ENCODE measurements at regions not wholly inside any gene's neighbourhood (a gene's known extent, or its start where the extent isn't known, plus 50 kb on each side); places are given as distances from the start of the nearest gene placed in this dataset.

DNA sequence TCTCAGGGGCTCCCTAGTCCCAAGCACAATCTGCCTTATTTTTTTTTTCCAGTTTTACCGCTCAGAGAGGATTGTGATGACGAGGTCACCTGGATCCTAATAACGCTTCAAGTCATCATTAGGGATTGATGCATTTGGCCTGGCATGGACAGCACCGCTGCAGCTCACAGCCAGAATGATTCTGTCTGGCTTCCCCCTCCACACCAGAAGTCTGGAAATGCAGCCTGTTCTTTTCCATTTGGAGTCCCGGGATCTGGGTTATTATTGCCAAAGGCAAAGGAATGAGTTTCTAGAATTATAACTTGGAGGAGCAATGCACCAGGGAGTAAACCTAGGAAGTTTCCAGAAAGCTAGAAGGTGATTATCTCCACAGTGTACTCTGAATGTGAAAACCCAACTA is 81.1 kb upstream of the TAF1B start:
- TF ChIP-seq, protein P1, sequence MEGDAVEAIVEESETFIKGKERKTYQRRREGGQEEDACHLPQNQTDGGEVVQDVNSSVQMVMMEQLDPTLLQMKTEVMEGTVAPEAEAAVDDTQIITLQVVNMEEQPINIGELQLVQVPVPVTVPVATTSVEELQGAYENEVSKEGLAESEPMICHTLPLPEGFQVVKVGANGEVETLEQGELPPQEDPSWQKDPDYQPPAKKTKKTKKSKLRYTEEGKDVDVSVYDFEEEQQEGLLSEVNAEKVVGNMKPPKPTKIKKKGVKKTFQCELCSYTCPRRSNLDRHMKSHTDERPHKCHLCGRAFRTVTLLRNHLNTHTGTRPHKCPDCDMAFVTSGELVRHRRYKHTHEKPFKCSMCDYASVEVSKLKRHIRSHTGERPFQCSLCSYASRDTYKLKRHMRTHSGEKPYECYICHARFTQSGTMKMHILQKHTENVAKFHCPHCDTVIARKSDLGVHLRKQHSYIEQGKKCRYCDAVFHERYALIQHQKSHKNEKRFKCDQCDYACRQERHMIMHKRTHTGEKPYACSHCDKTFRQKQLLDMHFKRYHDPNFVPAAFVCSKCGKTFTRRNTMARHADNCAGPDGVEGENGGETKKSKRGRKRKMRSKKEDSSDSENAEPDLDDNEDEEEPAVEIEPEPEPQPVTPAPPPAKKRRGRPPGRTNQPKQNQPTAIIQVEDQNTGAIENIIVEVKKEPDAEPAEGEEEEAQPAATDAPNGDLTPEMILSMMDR (IDR thresholded peaks at IDR 0.05; ENCODE audit: insufficient read depth, missing control alignments) = no peak
- DNase-seq (ENCODE audit: insufficient read length, low spot score) = no peak
- FAIRE-seq = no peak

DNA sequence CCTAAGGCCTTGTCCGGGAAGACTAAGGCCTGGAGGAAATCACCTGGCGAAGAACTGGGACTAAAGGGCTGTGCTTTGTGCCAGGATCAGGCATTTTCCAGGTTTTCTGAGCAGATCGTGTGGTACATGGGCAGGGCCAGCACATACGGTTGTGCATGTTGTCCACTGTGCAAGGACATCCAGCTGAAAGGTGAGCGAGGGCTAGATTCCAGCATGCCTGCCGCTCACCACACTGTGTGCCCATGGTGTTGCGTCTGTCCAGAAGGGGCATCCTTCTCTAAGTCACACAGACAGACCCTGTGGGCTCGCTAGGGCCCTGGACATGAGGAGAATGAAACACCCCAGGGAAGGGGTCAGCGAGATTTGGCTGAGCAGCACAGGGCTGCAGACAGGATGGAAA is 80.3 kb upstream of the TAF1B start:
- DNase-seq (ENCODE audit: insufficient read length, low spot score) (no peak), FAIRE-seq (no peak)
- TF ChIP-seq, protein P1 (IDR thresholded peaks at IDR 0.05; ENCODE audit: insufficient read depth, missing control alignments) = no peak

DNA sequence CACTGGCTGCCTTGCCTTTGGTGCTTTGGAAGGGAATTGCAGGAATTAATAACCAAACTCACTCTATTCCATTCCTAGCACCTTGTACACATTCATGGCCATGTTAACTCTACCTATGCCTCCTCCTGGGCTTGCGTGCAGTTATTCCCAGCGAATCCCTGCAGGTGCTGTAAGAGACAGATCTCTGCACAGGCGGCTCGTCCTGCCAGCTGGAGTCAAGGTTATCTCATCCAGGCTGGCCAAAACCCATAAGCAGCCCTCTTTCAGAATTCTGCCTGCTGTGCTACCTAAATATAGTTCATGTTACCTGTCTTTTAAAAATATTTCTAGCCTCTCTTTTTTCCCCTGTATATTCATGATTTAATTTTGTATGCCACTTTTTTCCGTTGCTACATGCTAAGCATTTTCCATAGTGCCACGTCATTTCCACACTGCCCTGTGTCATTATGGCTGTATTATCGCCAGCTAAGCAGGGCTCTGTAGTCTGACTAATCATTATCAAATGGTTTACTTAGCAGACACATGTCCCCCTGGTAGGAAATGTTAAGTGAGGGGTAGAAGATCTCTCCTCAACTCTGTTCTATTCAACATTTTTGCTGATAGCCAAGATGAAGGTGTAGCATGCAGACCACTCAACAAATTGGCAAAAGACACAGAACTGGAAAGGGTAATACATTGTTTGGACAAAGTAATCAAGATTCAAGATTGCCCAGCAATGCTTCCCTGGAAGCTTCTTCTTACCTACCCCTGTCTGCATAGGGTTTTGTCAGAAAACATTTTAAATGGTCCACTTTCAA is 79.7 kb upstream of the TAF1B start:
- TF ChIP-seq, protein P1 (IDR thresholded peaks at IDR 0.05; ENCODE audit: insufficient read depth, missing control alignments) = no peak
- FAIRE-seq (no peak), DNase-seq (ENCODE audit: insufficient read length, low spot score) (no peak)

DNA sequence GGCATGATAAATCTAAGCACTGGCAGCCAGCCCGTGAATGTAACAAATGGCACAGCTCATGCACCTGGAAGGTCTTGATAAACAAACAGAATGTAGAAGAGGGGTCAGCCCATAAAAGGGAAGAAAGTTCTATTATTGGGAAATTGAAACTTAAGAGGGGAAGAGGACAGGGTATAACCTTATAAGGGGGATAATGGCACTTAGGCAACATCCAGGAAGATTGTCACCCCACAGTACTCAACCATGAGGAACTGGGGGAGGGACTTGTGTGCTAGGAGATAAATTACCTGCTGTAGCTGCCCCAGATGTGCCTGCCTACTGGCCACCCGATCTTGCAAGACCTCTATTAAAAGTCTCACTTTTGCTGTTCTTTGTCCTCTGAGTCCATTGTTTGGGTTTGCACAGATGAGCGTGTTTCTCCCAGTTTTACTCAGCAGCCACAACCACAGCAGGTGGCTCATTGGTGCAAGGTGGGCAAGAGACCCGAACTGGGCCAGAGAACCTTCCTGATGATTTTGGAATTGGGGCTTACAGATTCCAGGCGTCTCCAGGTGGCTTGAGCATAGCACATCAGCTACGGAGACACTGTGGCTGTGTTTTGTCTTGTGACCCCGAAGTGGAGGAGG is 79.0 kb upstream of the TAF1B start:
- TF ChIP-seq, protein P1 (IDR thresholded peaks at IDR 0.05; ENCODE audit: insufficient read depth, missing control alignments) = no peak
- FAIRE-seq = no peak
- DNase-seq (ENCODE audit: insufficient read length, low spot score) = no peak

DNA sequence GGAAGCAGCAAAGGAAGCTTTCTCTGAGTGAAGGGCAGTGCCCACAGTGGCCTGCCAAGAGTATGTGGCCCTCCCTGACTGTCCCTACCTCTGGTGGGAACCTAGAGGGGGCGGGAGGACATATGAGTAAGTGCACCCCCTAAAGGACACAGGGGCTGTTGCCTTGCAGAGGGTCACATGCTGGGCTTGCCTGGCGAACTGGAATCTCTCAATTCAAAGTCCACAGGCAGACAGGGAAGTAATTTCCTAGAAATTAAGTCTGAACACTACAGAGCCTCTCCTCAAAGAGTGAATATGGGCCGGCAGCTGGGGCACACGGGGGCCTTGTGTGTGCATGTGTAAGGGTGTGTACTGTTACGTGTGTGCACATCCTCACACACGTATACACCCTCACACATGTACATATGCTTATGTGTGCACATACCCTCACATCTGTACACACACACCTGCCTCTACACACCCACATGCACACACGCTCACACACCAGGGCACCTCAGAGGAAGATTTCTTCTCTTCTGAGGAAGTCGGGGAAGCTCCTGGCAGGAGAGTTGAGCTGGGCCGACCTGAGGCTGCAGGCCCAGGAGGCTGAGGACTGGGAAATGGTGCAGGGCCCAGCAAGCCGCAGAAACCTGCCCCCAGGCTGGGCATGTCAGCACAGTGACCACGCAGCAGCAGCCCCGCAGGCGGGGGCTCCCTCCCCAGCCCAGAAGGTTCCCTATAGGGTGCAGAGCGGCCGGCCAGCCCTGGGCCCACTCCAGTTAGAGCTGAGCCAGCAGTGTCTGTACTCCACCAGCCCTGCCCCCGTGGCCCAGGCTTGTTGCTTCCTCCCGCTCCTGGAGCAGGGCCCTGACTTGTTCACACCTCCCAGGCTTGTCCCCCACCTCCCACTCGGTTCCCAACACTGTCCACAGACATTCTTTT is 77.4 kb upstream of the TAF1B start:
- TF ChIP-seq, protein P1 (IDR thresholded peaks at IDR 0.05; ENCODE audit: insufficient read depth, missing control alignments) = no peak
- DNase-seq (ENCODE audit: insufficient read length, low spot score) (no peak), FAIRE-seq (no peak)

DNA sequence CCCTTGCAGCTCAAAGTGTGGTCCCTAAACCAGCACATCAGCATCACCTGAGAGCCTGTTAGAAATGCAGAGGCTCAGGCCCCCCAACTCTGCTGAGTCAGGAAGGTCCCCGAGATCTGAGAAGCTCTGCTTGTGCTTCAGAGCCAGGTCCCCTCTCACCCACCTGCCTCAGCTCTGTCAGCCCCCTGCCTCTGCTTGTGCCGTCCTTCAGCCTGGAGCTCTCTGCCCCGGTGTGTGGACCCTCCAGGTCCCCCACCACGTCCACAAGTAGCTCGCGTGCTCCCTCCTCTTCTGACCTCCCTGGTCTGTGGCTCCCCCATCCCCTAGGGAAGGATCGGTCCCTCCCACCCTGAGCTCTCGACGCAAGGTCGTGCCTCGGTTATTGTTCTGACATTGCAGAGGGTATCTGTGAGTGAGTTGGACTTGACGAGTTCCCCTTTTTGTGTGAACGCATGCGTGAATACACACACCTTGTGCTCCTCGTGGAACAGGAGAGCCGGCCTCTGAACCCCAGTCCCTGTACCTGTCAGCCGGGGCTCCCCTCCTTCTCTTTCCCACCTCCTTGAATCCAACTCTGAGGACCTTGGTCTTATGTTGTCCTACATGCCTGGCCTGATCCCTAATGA is 75.5 kb upstream of the TAF1B start:
- DNase-seq (ENCODE audit: insufficient read length, low spot score) (no peak), FAIRE-seq (no peak)
- TF ChIP-seq, protein P1 (IDR thresholded peaks at IDR 0.05; ENCODE audit: insufficient read depth, missing control alignments) = no peak

All from D721Med (cell line).